ENCODE measurements at regions not wholly inside any gene's neighbourhood (a gene's known extent, or its start where the extent isn't known, plus 50 kb on each side); places are given as distances from the start of the nearest gene placed in this dataset.

DNA sequence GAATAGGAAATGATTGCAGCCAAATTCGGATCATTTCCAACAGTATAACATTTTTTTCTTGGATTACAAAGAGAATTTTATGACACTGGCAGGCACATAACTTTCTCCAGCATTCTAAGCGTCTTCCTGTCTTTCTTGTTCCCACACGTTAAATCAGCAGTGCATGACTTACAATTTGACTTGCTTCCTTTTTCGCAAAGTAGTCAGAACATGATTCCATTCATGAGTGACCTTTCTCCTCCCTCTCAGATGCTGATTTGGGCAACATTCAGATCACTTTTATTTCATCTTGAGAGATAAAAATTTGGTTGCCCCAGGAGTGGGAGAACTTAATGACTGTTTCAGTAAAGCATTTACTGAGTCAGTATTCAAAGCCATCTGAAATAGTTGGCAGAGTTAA lies 858.7 kb upstream of the ACVR2A start:
- TF ChIP-seq, protein P1, sequence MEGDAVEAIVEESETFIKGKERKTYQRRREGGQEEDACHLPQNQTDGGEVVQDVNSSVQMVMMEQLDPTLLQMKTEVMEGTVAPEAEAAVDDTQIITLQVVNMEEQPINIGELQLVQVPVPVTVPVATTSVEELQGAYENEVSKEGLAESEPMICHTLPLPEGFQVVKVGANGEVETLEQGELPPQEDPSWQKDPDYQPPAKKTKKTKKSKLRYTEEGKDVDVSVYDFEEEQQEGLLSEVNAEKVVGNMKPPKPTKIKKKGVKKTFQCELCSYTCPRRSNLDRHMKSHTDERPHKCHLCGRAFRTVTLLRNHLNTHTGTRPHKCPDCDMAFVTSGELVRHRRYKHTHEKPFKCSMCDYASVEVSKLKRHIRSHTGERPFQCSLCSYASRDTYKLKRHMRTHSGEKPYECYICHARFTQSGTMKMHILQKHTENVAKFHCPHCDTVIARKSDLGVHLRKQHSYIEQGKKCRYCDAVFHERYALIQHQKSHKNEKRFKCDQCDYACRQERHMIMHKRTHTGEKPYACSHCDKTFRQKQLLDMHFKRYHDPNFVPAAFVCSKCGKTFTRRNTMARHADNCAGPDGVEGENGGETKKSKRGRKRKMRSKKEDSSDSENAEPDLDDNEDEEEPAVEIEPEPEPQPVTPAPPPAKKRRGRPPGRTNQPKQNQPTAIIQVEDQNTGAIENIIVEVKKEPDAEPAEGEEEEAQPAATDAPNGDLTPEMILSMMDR (IDR thresholded peaks at IDR 0.05): no peak
- TF ChIP-seq POLR2A (IDR thresholded peaks at IDR 0.05) (no peak), POLR2AphosphoS5 (IDR thresholded peaks at IDR 0.05) (no peak), EP300 (IDR thresholded peaks at IDR 0.05) (no peak)

All from sigmoid colon (tissue), 4 donors.